ENCODE measurements at regions not wholly inside any gene's neighbourhood (a gene's known extent, or its start where the extent isn't known, plus 50 kb on each side); places are given as distances from the start of the nearest gene placed in this dataset.
A peak's percentile ranks its signal among the peaks of the same experiment; 100 is the strongest.

- H3K4me3 ChIP-seq (ENCODE audit: insufficient read depth, low read length) = peak overlapping the region; percentile 47
- peak overlapping the region; percentile 1 for H2AFZ ChIP-seq (ENCODE audit: low read length)
- TF ChIP-seq, protein P1, sequence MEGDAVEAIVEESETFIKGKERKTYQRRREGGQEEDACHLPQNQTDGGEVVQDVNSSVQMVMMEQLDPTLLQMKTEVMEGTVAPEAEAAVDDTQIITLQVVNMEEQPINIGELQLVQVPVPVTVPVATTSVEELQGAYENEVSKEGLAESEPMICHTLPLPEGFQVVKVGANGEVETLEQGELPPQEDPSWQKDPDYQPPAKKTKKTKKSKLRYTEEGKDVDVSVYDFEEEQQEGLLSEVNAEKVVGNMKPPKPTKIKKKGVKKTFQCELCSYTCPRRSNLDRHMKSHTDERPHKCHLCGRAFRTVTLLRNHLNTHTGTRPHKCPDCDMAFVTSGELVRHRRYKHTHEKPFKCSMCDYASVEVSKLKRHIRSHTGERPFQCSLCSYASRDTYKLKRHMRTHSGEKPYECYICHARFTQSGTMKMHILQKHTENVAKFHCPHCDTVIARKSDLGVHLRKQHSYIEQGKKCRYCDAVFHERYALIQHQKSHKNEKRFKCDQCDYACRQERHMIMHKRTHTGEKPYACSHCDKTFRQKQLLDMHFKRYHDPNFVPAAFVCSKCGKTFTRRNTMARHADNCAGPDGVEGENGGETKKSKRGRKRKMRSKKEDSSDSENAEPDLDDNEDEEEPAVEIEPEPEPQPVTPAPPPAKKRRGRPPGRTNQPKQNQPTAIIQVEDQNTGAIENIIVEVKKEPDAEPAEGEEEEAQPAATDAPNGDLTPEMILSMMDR (IDR thresholded peaks at IDR 0.05; ENCODE audit: extremely low read depth, low read depth, low read length) = no peak
- H3K9me3 ChIP-seq (ENCODE audit: low read depth, low read length) = no peaks in the 10 kb centered on the region
- peak overlapping the region; percentile 98 for H3K27ac ChIP-seq (ENCODE audit: low read depth, low read length)
- H4K20me1 ChIP-seq (ENCODE audit: insufficient read depth, low read length) = no peaks in the 10 kb centered on the region
- peaks cover 30% of the 10 kb centered on the region for H3K4me1 ChIP-seq (ENCODE audit: insufficient read depth, low read length)
- H3K4me2 ChIP-seq (ENCODE audit: insufficient read depth, low read length) = peak overlapping the region; percentile 41
- DNase-seq (ENCODE audit: insufficient read length, low spot score, missing footprints) = no peak
- H3K27me3 ChIP-seq (ENCODE audit: insufficient read depth, low read length) = no peaks in the 10 kb centered on the region
- H3K79me2 ChIP-seq (ENCODE audit: insufficient read depth, low read length) = no peaks in the 10 kb centered on the region
- H3K36me3 ChIP-seq (ENCODE audit: insufficient read depth, low read length) = no peaks in the 10 kb centered on the region
Observed at GRCh38 chr6:23176471-23176870, 607.1 kb downstream of the HDGFL1 start.

DNA sequence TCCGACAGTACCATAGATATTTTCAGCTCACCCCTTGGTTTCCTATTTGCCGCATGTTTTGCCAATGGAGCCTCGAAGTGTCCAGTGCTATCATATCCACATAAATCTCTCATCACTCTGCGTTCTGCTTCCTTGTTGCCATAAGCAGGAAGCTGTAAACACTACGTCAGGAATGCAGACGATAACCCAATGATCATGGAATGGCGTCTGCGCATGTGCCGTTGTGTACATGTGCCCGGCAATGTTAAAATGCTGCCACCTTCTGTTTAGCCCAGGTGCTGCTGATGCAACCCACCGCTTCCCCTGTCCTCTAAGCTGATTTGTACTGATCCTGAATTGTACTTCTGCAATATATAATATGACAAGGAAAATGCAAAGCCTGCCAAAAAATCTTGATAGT is 607.5 kb downstream of the HDGFL1 start:
- peaks cover 30% of the 10 kb centered on the region for H3K4me1 ChIP-seq (ENCODE audit: insufficient read depth, low read length)
- H3K4me2 ChIP-seq (ENCODE audit: insufficient read depth, low read length) = peak overlapping the region; percentile 41
- H4K20me1 ChIP-seq (ENCODE audit: insufficient read depth, low read length) = no peaks in the 10 kb centered on the region
- H3K79me2 ChIP-seq (ENCODE audit: insufficient read depth, low read length) = no peaks in the 10 kb centered on the region
- H3K36me3 ChIP-seq (ENCODE audit: insufficient read depth, low read length) = no peaks in the 10 kb centered on the region
- H2AFZ ChIP-seq (ENCODE audit: low read length) = peak overlapping the region; percentile 1
- peak overlapping the region; percentile 98 for H3K27ac ChIP-seq (ENCODE audit: low read depth, low read length)
- TF ChIP-seq, protein P1 (IDR thresholded peaks at IDR 0.05; ENCODE audit: extremely low read depth, low read depth, low read length) = peak; percentile 19
- no peaks in the 10 kb centered on the region for H3K27me3 ChIP-seq (ENCODE audit: insufficient read depth, low read length)
- DNase-seq (ENCODE audit: insufficient read length, low spot score, missing footprints) = no peak
- H3K4me3 ChIP-seq (ENCODE audit: insufficient read depth, low read length) = peak overlapping the region; percentile 47
- H3K9me3 ChIP-seq (ENCODE audit: low read depth, low read length) = no peaks in the 10 kb centered on the region

DNA sequence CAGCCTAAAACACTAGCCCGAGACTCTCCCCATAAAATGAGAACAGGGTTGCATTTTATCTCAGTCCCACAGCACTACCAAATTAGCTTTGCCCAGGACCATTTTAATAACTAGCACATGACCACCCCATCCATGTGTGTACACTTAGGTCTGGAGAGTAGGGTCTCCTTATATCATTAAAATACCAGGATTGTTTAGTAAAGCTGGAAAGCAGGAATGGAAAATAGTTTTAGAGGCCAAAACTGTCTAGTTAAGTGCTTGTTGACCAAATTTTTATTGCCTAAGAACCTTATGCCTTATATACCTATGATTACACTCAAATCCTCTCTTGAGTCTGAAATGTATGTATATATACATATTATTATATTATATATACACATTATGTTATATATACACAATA is 608.4 kb downstream of the HDGFL1 start:
- no peaks in the 10 kb centered on the region for H4K20me1 ChIP-seq (ENCODE audit: insufficient read depth, low read length)
- no peak overlapping the region for H3K27ac ChIP-seq (ENCODE audit: low read depth, low read length)
- no peak overlapping the region for H3K4me2 ChIP-seq (ENCODE audit: insufficient read depth, low read length)
- no peak overlapping the region for H2AFZ ChIP-seq (ENCODE audit: low read length)
- no peak for DNase-seq (ENCODE audit: insufficient read length, low spot score, missing footprints)
- H3K9me3 ChIP-seq (ENCODE audit: low read depth, low read length) = no peaks in the 10 kb centered on the region
- no peaks in the 10 kb centered on the region for H3K79me2 ChIP-seq (ENCODE audit: insufficient read depth, low read length)
- peaks cover 30% of the 10 kb centered on the region for H3K4me1 ChIP-seq (ENCODE audit: insufficient read depth, low read length)
- TF ChIP-seq, protein P1 (IDR thresholded peaks at IDR 0.05; ENCODE audit: extremely low read depth, low read depth, low read length) = no peak
- H3K4me3 ChIP-seq (ENCODE audit: insufficient read depth, low read length) = no peak overlapping the region
- no peaks in the 10 kb centered on the region for H3K36me3 ChIP-seq (ENCODE audit: insufficient read depth, low read length)
- H3K27me3 ChIP-seq (ENCODE audit: insufficient read depth, low read length) = no peaks in the 10 kb centered on the region

DNA sequence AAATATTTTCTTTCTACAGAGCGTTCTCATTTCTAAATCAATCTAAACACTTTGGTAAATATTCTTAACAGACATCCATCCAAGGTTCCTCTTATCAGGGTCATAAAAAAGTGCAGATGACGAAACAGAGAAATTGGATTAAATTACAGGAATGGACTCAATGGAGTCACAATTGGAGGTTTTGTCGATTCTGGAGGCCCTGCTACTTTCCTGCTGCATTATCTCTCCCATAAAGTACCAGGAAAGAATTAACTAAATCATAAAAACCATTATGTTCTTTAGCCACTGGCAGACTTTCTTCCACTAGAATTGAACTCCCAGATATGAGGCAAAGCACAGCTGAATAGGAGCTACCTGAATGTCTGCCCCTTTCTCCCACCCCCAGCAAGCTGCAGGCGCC is 610.6 kb downstream of the HDGFL1 start:
- H3K79me2 ChIP-seq (ENCODE audit: insufficient read depth, low read length) = no peaks in the 10 kb centered on the region
- H3K4me1 ChIP-seq (ENCODE audit: insufficient read depth, low read length) = peaks cover 15% of the 10 kb centered on the region
- no peak overlapping the region for H3K4me2 ChIP-seq (ENCODE audit: insufficient read depth, low read length)
- H3K27ac ChIP-seq (ENCODE audit: low read depth, low read length) = no peak overlapping the region
- no peak overlapping the region for H2AFZ ChIP-seq (ENCODE audit: low read length)
- no peaks in the 10 kb centered on the region for H4K20me1 ChIP-seq (ENCODE audit: insufficient read depth, low read length)
- no peaks in the 10 kb centered on the region for H3K9me3 ChIP-seq (ENCODE audit: low read depth, low read length)
- DNase-seq (ENCODE audit: insufficient read length, low spot score, missing footprints) = no peak
- TF ChIP-seq, protein P1 (IDR thresholded peaks at IDR 0.05; ENCODE audit: extremely low read depth, low read depth, low read length) = no peak
- no peaks in the 10 kb centered on the region for H3K27me3 ChIP-seq (ENCODE audit: insufficient read depth, low read length)
- no peak overlapping the region for H3K4me3 ChIP-seq (ENCODE audit: insufficient read depth, low read length)
- no peaks in the 10 kb centered on the region for H3K36me3 ChIP-seq (ENCODE audit: insufficient read depth, low read length)

Measured in osteoblast (primary cell).